ENCODE measurements at regions not wholly inside any gene's neighbourhood (a gene's known extent, or its start where the extent isn't known, plus 50 kb on each side); places are given as distances from the start of the nearest gene placed in this dataset.

DNA sequence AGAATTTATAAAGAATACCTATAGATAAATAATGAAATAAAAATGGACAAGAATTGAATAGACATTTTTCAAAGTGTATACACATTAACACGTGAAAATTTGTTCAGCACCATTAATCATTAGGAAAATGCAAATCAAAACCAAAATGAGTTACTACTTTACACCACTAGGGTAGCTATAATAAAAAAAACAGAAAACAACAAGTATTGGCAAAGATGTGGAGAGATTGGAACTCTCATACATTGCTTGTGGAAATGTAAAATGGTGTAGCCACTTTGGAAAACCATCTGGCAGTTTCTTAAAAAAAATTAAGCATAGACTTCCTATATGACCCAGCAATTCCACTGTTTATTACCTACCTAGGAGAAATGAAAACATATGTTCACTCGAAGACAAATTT is 172.8 kb upstream of the P2RY1 start:
- H4K20me1 ChIP-seq (ENCODE audit: insufficient read depth, low read length): no peaks in the 10 kb centered on the region
- no peaks in the 10 kb centered on the region for H3K79me2 ChIP-seq (ENCODE audit: insufficient read depth, low read length)

DNA sequence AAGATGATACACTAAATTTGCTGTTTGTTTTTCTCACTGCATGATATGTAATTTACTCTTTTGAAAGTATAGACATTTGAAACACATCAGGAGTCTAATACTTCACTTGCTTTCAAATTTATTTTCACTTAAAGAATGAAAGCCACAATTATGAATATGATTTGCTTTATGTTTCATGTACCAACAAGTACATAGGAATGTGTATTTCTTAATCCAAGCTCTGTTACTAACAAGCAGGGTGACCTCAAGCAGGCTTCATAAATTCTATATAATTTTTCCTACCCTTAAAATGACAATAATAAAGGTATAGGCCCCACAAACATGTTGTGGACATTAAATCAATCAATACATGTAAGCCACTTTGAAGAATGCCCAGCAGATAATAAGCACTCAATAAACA is 170.2 kb upstream of the P2RY1 start:
- Histone ChIP-seq H2AFZ (ENCODE audit: low read depth, low read length) (no peak overlapping the region), H3K36me3 (ENCODE audit: insufficient read depth, low read length) (no peaks in the 10 kb centered on the region), H3K4me3 (ENCODE audit: low read depth in 1 of 2, low read length in 2 of 2) (no peak overlapping the region), H3K79me2 (ENCODE audit: insufficient read depth, low read length) (no peaks in the 10 kb centered on the region), H3K9ac (ENCODE audit: low read depth, low read length) (no peak overlapping the region), H3K4me2 (ENCODE audit: insufficient read depth, low read length) (no peak overlapping the region), H3K27me3 (ENCODE audit: insufficient read depth, low read length, poor library complexity) (no peaks in the 10 kb centered on the region), H3K27ac (ENCODE audit: low read length) (no peak overlapping the region), H4K20me1 (ENCODE audit: insufficient read depth, low read length) (no peaks in the 10 kb centered on the region), H3K4me1 (ENCODE audit: insufficient read depth, low read length) (no peaks in the 10 kb centered on the region), H3K9me3 (ENCODE audit: insufficient read depth, low read length, severe bottlenecking) (peaks cover 3% of the 10 kb centered on the region)
- DNase-seq (no peak), ATAC-seq (ENCODE audit: insufficient read depth, low read depth) (no peak)
- no peak for TF ChIP-seq EZH2 (IDR thresholded peaks at IDR 0.05; ENCODE audit: borderline replicate concordance, low read depth, low read length, severe bottlenecking)
- TF ChIP-seq, protein P1, sequence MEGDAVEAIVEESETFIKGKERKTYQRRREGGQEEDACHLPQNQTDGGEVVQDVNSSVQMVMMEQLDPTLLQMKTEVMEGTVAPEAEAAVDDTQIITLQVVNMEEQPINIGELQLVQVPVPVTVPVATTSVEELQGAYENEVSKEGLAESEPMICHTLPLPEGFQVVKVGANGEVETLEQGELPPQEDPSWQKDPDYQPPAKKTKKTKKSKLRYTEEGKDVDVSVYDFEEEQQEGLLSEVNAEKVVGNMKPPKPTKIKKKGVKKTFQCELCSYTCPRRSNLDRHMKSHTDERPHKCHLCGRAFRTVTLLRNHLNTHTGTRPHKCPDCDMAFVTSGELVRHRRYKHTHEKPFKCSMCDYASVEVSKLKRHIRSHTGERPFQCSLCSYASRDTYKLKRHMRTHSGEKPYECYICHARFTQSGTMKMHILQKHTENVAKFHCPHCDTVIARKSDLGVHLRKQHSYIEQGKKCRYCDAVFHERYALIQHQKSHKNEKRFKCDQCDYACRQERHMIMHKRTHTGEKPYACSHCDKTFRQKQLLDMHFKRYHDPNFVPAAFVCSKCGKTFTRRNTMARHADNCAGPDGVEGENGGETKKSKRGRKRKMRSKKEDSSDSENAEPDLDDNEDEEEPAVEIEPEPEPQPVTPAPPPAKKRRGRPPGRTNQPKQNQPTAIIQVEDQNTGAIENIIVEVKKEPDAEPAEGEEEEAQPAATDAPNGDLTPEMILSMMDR (IDR thresholded peaks at IDR 0.05; ENCODE audit: borderline replicate concordance, extremely low read depth, low read length, poor library complexity, severe bottlenecking): no peak

More for the DNA sequence above, 172.8 kb upstream of the P2RY1 start:
- H3K9me3 ChIP-seq (ENCODE audit: insufficient read depth, low read length, severe bottlenecking): peaks cover 3% of the 10 kb centered on the region
- TF ChIP-seq, protein P1 (IDR thresholded peaks at IDR 0.05; ENCODE audit: borderline replicate concordance, extremely low read depth, low read length, poor library complexity, severe bottlenecking): no peak
- no peak for TF ChIP-seq EZH2 (IDR thresholded peaks at IDR 0.05; ENCODE audit: borderline replicate concordance, low read depth, low read length, severe bottlenecking)
- H3K36me3 ChIP-seq (ENCODE audit: insufficient read depth, low read length): no peaks in the 10 kb centered on the region
- no peak overlapping the region for H3K9ac ChIP-seq (ENCODE audit: low read depth, low read length)
- 0 out of 2 replicates have a peak, but pooled peaks cover under 1% of the 10 kb centered on the region for H3K4me1 ChIP-seq (ENCODE audit: insufficient read depth, low read length)
- H2AFZ ChIP-seq (ENCODE audit: low read depth, low read length): no peak overlapping the region
- no peak overlapping the region for H3K4me3 ChIP-seq (ENCODE audit: low read depth in 1 of 2, low read length in 2 of 2)
- DNase-seq: no peak
- no peak overlapping the region for H3K27ac ChIP-seq (ENCODE audit: low read length)
- no peak overlapping the region for H3K4me2 ChIP-seq (ENCODE audit: insufficient read depth, low read length)
- peaks cover under 1% of the 10 kb centered on the region for H3K27me3 ChIP-seq (ENCODE audit: insufficient read depth, low read length, poor library complexity)
- no peak for ATAC-seq (ENCODE audit: insufficient read depth, low read depth)

DNA sequence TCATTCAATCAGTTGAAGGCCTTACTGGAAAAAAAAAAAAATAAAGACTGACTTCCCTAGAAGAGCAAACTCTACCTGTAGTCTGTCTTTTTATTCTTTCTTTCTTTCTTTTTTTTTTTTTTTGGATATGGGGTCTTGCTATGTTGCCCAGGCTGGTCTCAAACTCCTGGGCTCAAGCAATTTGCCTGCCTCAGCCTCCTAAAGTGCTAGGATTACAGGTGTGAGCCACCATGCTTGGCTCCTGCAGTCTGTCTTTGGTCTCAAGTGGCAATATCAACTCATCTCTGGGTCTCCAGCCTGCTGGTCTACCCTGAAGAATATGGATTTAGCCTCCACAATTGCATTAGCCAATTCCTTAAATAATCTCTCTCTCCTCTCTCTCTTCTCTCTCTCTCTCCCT is 167.7 kb upstream of the P2RY1 start:
- no peak for TF ChIP-seq EZH2 (IDR thresholded peaks at IDR 0.05; ENCODE audit: borderline replicate concordance, low read depth, low read length, severe bottlenecking)
- Histone ChIP-seq H2AFZ (ENCODE audit: low read depth, low read length) (no peak overlapping the region), H3K9ac (ENCODE audit: low read depth, low read length) (no peak overlapping the region), H3K9me3 (ENCODE audit: insufficient read depth, low read length, severe bottlenecking) (no peaks in the 10 kb centered on the region), H3K79me2 (ENCODE audit: insufficient read depth, low read length) (no peaks in the 10 kb centered on the region), H3K36me3 (ENCODE audit: insufficient read depth, low read length) (no peaks in the 10 kb centered on the region), H3K27ac (ENCODE audit: low read length) (no peak overlapping the region), H3K4me3 (ENCODE audit: low read depth in 1 of 2, low read length in 2 of 2) (no peak overlapping the region), H3K27me3 (ENCODE audit: insufficient read depth, low read length, poor library complexity) (no peaks in the 10 kb centered on the region), H3K4me2 (ENCODE audit: insufficient read depth, low read length) (no peak overlapping the region), H3K4me1 (ENCODE audit: insufficient read depth, low read length) (no peaks in the 10 kb centered on the region), H4K20me1 (ENCODE audit: insufficient read depth, low read length) (no peaks in the 10 kb centered on the region)
- DNase-seq (no peak), ATAC-seq (ENCODE audit: insufficient read depth, low read depth) (no peak)

DNA sequence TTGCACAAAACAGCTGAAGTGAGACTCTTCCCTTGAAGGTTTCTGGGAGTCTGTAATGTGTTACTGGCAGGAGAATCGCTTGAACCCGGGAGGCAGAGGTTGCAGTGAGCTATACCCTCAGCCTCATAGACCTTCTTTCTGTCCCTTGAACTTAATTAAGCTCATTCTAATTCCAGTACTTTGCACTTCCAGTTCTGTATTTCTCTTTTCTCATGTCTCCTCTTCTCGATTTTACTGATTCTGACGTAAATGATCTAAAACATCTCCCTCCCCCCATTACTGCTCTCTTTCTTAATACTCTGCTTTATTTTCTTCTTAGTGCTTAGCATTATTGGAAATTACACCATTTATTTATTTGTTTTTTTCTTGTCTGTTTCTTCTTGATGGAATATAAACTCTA is 165.4 kb upstream of the P2RY1 start:
- H3K4me3 ChIP-seq (ENCODE audit: low read depth in 1 of 2, low read length in 2 of 2): no peak overlapping the region
- H3K36me3 ChIP-seq (ENCODE audit: insufficient read depth, low read length): no peaks in the 10 kb centered on the region
- DNase-seq: no peak
- H3K27me3 ChIP-seq (ENCODE audit: insufficient read depth, low read length, poor library complexity): no peaks in the 10 kb centered on the region
- H3K9me3 ChIP-seq (ENCODE audit: insufficient read depth, low read length, severe bottlenecking): no peaks in the 10 kb centered on the region
- no peaks in the 10 kb centered on the region for H3K4me1 ChIP-seq (ENCODE audit: insufficient read depth, low read length)
- TF ChIP-seq EZH2 (IDR thresholded peaks at IDR 0.05; ENCODE audit: borderline replicate concordance, low read depth, low read length, severe bottlenecking): no peak
- TF ChIP-seq, protein P1 (IDR thresholded peaks at IDR 0.05; ENCODE audit: borderline replicate concordance, extremely low read depth, low read length, poor library complexity, severe bottlenecking): no peak
- no peak overlapping the region for H3K27ac ChIP-seq (ENCODE audit: low read length)
- no peak overlapping the region for H3K9ac ChIP-seq (ENCODE audit: low read depth, low read length)
- H4K20me1 ChIP-seq (ENCODE audit: insufficient read depth, low read length): no peaks in the 10 kb centered on the region
- no peaks in the 10 kb centered on the region for H3K79me2 ChIP-seq (ENCODE audit: insufficient read depth, low read length)
- ATAC-seq (ENCODE audit: insufficient read depth, low read depth): no peak
- no peak overlapping the region for H3K4me2 ChIP-seq (ENCODE audit: insufficient read depth, low read length)
- no peak overlapping the region for H2AFZ ChIP-seq (ENCODE audit: low read depth, low read length)

Data from DND-41 (cell line).